SK-N-SH (cell line): ENCODE measurements at regions not wholly inside any gene's neighbourhood (a gene's known extent, or its start where the extent isn't known, plus 50 kb on each side); places are given as distances from the start of the nearest gene placed in this dataset.

Experiments used
- CTCF ChIP-seq: fragments of 200-600 bp; sonication (generic); IDR thresholded peaks from 2 replicates; pipeline ENCODE4 v1.6.1; 2017; ENCODE audit warnings: antibody characterized with exemption, mild to moderate bottlenecking, moderate library complexity
- EP300 ChIP-seq, 2 experiments: IDR thresholded peaks; 2 replicates each; pipeline versions ENCODE4 v1.4.0 to v1.6.1; 2012; ENCODE audit warnings: borderline replicate concordance in 1 of 2, low read depth in 1 of 2, low read length in 1 of 2
- EZH2phosphoT487 ChIP-seq: fragments of 200-600 bp; sonication (generic); IDR thresholded peaks from 2 replicates; pipeline ENCODE4 v1.6.1; 2017; ENCODE audit warnings: low read depth, mixed run types, mild to moderate bottlenecking, antibody characterized with exemption, moderate library complexity, borderline replicate concordance
- FOXJ3 ChIP-seq: sonication (generic); formaldehyde crosslinking; IDR thresholded peaks from 2 replicates; pipeline ENCODE4 v1.5.1; 2020; ENCODE audit warnings: mild to moderate bottlenecking, missing genetic modification reagents
- MEF2A ChIP-seq: IDR thresholded peaks from 2 replicates; pipeline ENCODE4 v1.4.0; 2012; ENCODE audit warnings: low read depth, borderline replicate concordance
- NFIC ChIP-seq: IDR thresholded peaks from 2 replicates; pipeline ENCODE4 v1.4.0; 2012; ENCODE audit warnings: borderline replicate concordance
- POLR2AphosphoS5 ChIP-seq: IDR thresholded peaks from 2 replicates; pipeline ENCODE4 v1.6.1; 2012; ENCODE audit warnings: low read depth, low read length
- REST ChIP-seq: IDR thresholded peaks from 2 replicates; pipeline ENCODE4 v1.6.1; 2012; ENCODE audit warnings: mild to moderate bottlenecking, low read depth, low read length, moderate library complexity
- RFX5 ChIP-seq: IDR thresholded peaks from 2 replicates; pipeline ENCODE4 v1.6.1; 2012; ENCODE audit warnings: mild to moderate bottlenecking, improper control_type of control experiment, low read length
- RXRA ChIP-seq: IDR thresholded peaks from 2 replicates; pipeline ENCODE4 v1.4.0; 2012; ENCODE audit warnings: low read depth, mild to moderate bottlenecking, borderline replicate concordance
- USF2 ChIP-seq: fragments of 150-350 bp; IDR thresholded peaks from 2 replicates; pipeline ENCODE4 v1.6.1; 2017; ENCODE audit warnings: antibody characterized with exemption, low read length, low read depth, borderline replicate concordance

GRCh38 chr5:156020647-156021046, 306.3 kb upstream of the SGCD start:
- no peak for TF ChIP-seq FOXJ3
- TF ChIP-seq CTCF, result no peak
- no peak for TF ChIP-seq REST
- TF ChIP-seq POLR2AphosphoS5, result no peak
- no peak for TF ChIP-seq RFX5
- no peak for TF ChIP-seq EZH2phosphoT487
- no peak for TF ChIP-seq NFIC
- no peak for TF ChIP-seq USF2
- no peak for TF ChIP-seq RXRA
- no peak for TF ChIP-seq MEF2A
- no peak for TF ChIP-seq EP300 (IDR thresholded peaks at IDR 0.05; ENCODE audit: borderline replicate concordance in 1 of 2, low read depth in 1 of 2, low read length in 1 of 2)
